ENCODE measurements at regions not wholly inside any gene's neighbourhood (a gene's known extent, or its start where the extent isn't known, plus 50 kb on each side); places are given as distances from the start of the nearest gene placed in this dataset.

GRCh38 chr5:118558871-118559270 lies 429.5 kb downstream of the DTWD2 start:
- no peak for TF ChIP-seq CTCF (IDR thresholded peaks at IDR 0.05; ENCODE audit: extremely low read depth in 1 of 2, insufficient read depth in 1 of 2, low read depth in 1 of 2, low read length in 2 of 2)
- TF ChIP-seq EZH2 (IDR thresholded peaks at IDR 0.05; ENCODE audit: borderline replicate concordance, low read depth, low read length, severe bottlenecking) = no peak
- no peak for TF ChIP-seq GATA2 (IDR thresholded peaks at IDR 0.05; ENCODE audit: insufficient read depth, insufficient read length, low read depth, low read length)
- TF ChIP-seq POLR2A (IDR thresholded peaks at IDR 0.05; ENCODE audit: low read depth, low read length) = no peak
- no peak for TF ChIP-seq POLR2AphosphoS5 (IDR thresholded peaks at IDR 0.05; ENCODE audit: insufficient read depth, low read depth, low read length)
